HT-29 (cell line): ENCODE measurements at regions not wholly inside any gene's neighbourhood (a gene's known extent, or its start where the extent isn't known, plus 50 kb on each side); places are given as distances from the start of the nearest gene placed in this dataset. TPM values are rescaled to one million over a fixed set of nuclear protein-coding genes. Genes with fewer than 3 reads are reported as not detected.
"Not testable (repeated sequence)": the region's sequence is repeated elsewhere in the genome, so short reads cannot be mapped to it uniquely, and the experiment has no call there.

Experiments
- DNase-seq: peaks from one replicate; pipeline ENCODE4 v3.0.0-alpha.2; 2015; ENCODE audit warnings: low spot score
- small RNA-seq: library from RNA; depleted of rRNA; stranded (forward); fragments of <200 nt; gene quantifications from one replicate; pipeline ENCODE3, GENCODE V24; 2014

- DNase-seq: peak; percentile 49
These were observed 60.2 kb upstream of the PRSS3 start for GRCh38 chr9:33734941-33735835.

- peak; percentile 80 for DNase-seq
These were observed 57.4 kb upstream of the PRSS3 start for GRCh38 chr9:33737811-33738606.

- no peak for DNase-seq
These were observed 56.0 kb upstream of the PRSS3 start for GRCh38 chr9:33739398-33739797.

- DNase-seq: no peak
These were observed 55.3 kb upstream of the PRSS3 start for GRCh38 chr9:33740075-33740474.

- DNase-seq: not testable (repeated sequence)
These were observed 54.4 kb upstream of the PRSS3 start for GRCh38 chr9:33740958-33741357.

- DNase-seq: no peak
These were observed 53.3 kb upstream of the PRSS3 start for GRCh38 chr9:33742051-33742450.

- peak; percentile 79 for DNase-seq
These were observed 52.8 kb upstream of the PRSS3 start for GRCh38 chr9:33742519-33742918.

Small RNA genes in the stretch of these regions (small RNA-seq; reads per million reads assigned to genes)
- gene TRBV22OR9-2: not detected
- not detected for gene TRBV26OR9-2
